Thoracic aorta (tissue), 2 donors: ENCODE measurements at regions not wholly inside any gene's neighbourhood (a gene's known extent, or its start where the extent isn't known, plus 50 kb on each side); places are given as distances from the start of the nearest gene placed in this dataset.

Experiments used
- ATAC-seq: fragments of 150-250 bp; one replicate; pipeline ENCODE4 v1.8.0; 2017; ENCODE audit warnings: low read depth; ENCODE audit not compliant: insufficient number of reproducible peaks, low FRiP score
- DNase-seq: peaks from one replicate; pipeline ENCODE4 v3.0.0-alpha.2; 2020; ENCODE audit warnings: low spot score
- H3K27ac ChIP-seq, 2 donors: fragments of 200-600 bp; sonication (generic); 1 replicate in 1 of 2; 2 replicates in 1 of 2; pipeline ENCODE4 v1.5.1; 2016; ENCODE audit warnings: mild to moderate bottlenecking in 2 of 2, moderate library complexity in 2 of 2
- H3K27me3 ChIP-seq: fragments of 200-600 bp; sonication (generic); replicated peaks from 2 replicates; pipeline ENCODE4 v1.6.0; 2016; ENCODE audit warnings: mild to moderate bottlenecking; ENCODE audit not compliant: insufficient read depth
- H3K36me3 ChIP-seq: fragments of 200-600 bp; sonication (generic); one replicate; pipeline ENCODE4 v1.5.1; 2016
- H3K4me1 ChIP-seq, 2 donors: fragments of 200-600 bp; sonication (generic); 1 replicate in 1 of 2; 2 replicates in 1 of 2; pipeline versions ENCODE4 v1.5.1 to v1.6.0; 2016; ENCODE audit warnings: low read depth in 2 of 2, mild to moderate bottlenecking in 1 of 2; ENCODE audit not compliant: control insufficient read depth in 1 of 2
- H3K4me3 ChIP-seq: fragments of 200-600 bp; sonication (generic); 2 replicates; pipeline ENCODE4 v1.5.1; 2016; ENCODE audit warnings: mild to moderate bottlenecking
- H3K9me3 ChIP-seq: fragments of 200-600 bp; sonication (generic); 2 replicates; pipeline ENCODE4 v1.5.1; 2016
- CTCF ChIP-seq: fragments of 200-600 bp; sonication (generic); IDR thresholded peaks from one replicate; pipeline ENCODE4 v1.5.1; 2019; ENCODE audit warnings: antibody characterized with exemption

GRCh38 chr17:74009056-74009625 lies 194.3 kb upstream of the RPL38 start:
- Histone ChIP-seq H3K4me3 (no peak overlapping the region), H3K9me3 (no peaks in the 10 kb centered on the region), H3K4me1 (no peaks in the 10 kb centered on the region), H3K36me3 (no peaks in the 10 kb centered on the region), H3K27ac (no peak overlapping the region), H3K27me3 (no peaks in the 10 kb centered on the region)
- ATAC-seq, result no peak
- no peak for TF ChIP-seq CTCF
- no peak for DNase-seq

- TF ChIP-seq CTCF, result no peak
- Histone ChIP-seq H3K36me3 (no peaks in the 10 kb centered on the region), H3K4me1 (no peaks in the 10 kb centered on the region), H3K4me3 (no peak overlapping the region), H3K9me3 (no peaks in the 10 kb centered on the region), H3K27me3 (no peaks in the 10 kb centered on the region), H3K27ac (no peak overlapping the region)
- DNase-seq (no peak), ATAC-seq (no peak)
These were observed 192.6 kb upstream of the RPL38 start for GRCh38 chr17:74010903-74011302.

- no peaks in the 10 kb centered on the region for H3K36me3 ChIP-seq
- no peaks in the 10 kb centered on the region for H3K9me3 ChIP-seq
- no peak overlapping the region for H3K4me3 ChIP-seq
- DNase-seq (no peak), ATAC-seq (no peak)
- H3K27ac ChIP-seq, result no peak overlapping the region
- TF ChIP-seq CTCF, result no peak
- no peaks in the 10 kb centered on the region for H3K4me1 ChIP-seq
- no peaks in the 10 kb centered on the region for H3K27me3 ChIP-seq
These were observed 191.5 kb upstream of the RPL38 start for GRCh38 chr17:74011966-74012365.

- Histone ChIP-seq H3K4me1 (no peaks in the 10 kb centered on the region), H3K4me3 (no peak overlapping the region), H3K27ac (no peak overlapping the region), H3K36me3 (no peaks in the 10 kb centered on the region), H3K9me3 (no peaks in the 10 kb centered on the region), H3K27me3 (no peaks in the 10 kb centered on the region)
- TF ChIP-seq CTCF, result no peak
- ATAC-seq (no peak), DNase-seq (no peak)
These were observed 191.0 kb upstream of the RPL38 start for GRCh38 chr17:74012465-74012864.

- ATAC-seq (no peak), DNase-seq (no peak)
- no peak overlapping the region for H3K4me3 ChIP-seq
- no peaks in the 10 kb centered on the region for H3K27me3 ChIP-seq
- TF ChIP-seq CTCF, result no peak
- no peaks in the 10 kb centered on the region for H3K4me1 ChIP-seq
- H3K36me3 ChIP-seq, result no peaks in the 10 kb centered on the region
- H3K9me3 ChIP-seq, result no peaks in the 10 kb centered on the region
- H3K27ac ChIP-seq, result no peak overlapping the region
These were observed 188.2 kb upstream of the RPL38 start for GRCh38 chr17:74015316-74015715.
